HG03342 (cell line): ENCODE measurements at regions not wholly inside any gene's neighbourhood (a gene's known extent, or its start where the extent isn't known, plus 50 kb on each side); places are given as distances from the start of the nearest gene placed in this dataset.
"Not testable (repeated sequence)": the region's sequence is repeated elsewhere in the genome, so short reads cannot be mapped to it uniquely, and the experiment has no call there.

Source experiments
- ATAC-seq: cut with Tn5 transposase; IDR thresholded peaks from one replicate; pipeline ENCODE4 v1.9.1; 2021; ENCODE audit warnings: mild to moderate bottlenecking, moderate library complexity; ENCODE audit not compliant: unreplicated experiment

DNA sequence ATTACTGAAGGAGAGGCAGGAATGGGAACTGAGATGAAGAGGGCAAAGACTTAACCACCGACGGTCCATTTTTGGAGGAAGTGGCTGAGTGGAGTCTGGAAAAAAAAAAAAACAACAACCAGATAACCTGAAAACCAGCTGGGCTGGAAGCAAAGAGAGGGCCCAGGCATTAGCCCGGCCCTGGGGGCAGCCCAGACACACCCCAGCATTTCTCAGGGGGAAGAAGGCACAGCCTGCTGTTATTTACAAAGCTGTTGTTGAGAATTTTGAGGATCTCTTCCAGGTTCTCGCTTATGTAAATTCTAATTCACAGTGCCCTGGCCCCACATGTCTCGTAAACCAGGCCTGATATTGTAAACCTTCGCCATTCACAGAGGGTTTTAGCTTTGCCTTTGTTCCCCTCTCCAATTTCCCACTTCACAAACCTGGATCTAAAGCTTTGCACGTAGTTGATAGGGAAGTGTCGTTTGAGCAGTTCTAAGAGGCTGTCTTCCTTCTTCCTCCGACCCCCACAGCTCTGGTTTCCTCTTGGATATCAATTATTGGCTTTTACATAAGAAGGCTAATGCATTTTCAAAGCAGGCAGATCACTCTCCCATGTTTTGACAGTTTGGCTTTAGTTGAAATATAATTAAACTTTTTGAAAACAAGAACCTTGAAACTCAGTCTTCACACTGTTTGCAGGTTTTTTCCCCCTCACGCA lies 161.8 kb upstream of the IRF2BP2 start:
- ATAC-seq: no peak

GRCh38 chr1:234770924-234771540 lies 161.1 kb upstream of the IRF2BP2 start:
- ATAC-seq: no peak

GRCh38 chr1:234769986-234770795 lies 160.2 kb upstream of the IRF2BP2 start:
- ATAC-seq: no peak

GRCh38 chr1:234769284-234769985 lies 159.5 kb upstream of the IRF2BP2 start:
- no peak for ATAC-seq

DNA sequence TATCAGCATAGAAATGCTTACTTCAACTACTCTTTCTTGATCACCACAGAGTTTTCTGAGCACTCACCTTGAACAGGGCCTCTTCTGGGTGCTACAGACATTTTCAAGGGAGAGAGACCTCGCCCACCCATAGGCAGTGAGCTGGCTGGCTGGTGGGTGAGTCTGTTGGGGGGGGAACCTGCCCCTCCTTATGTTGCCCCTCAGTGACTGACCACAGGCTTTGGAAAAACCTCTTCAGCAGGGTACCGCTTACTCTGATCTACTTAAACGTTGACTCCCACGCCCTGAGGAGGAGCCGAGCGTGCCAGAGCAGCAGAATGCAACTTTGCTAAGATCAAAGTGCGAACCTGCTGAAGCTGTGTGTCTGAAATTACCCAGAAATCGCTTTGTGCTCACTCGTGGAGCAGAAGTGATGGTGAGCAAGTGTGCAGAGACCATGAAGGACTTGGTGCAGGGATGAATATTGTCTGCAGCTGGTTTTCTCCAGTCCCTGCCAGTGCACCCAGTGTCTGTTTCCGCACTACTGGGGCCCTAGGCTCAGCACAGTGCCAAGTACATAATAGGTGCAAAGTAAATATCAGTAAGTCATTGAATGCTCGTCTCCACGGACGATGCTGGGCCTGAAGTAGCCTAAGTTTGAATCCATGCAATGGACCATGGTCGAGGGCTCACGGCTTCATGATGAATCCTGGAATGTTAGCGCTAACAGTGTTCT lies 158.7 kb upstream of the IRF2BP2 start:
- no peak for ATAC-seq

DNA sequence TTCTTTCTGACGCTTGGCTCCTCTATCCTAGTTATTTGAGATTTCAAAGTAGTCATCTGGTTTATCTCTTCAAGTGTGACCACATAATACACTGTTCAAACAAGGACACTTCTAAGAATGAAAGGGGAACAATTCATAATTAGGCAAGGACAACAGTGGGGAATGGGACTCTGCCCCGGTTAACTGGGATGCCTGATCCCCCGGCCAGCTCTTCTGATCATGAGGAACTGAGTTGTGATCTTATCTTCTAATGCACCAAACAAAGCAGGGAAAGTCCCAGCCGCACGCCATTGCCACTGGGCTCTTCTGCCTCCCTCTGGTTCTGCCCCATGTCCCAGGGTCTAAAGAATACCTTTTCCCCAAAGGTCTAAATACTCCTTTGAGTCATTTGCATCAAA lies 158.2 kb upstream of the IRF2BP2 start:
- no peak for ATAC-seq

DNA sequence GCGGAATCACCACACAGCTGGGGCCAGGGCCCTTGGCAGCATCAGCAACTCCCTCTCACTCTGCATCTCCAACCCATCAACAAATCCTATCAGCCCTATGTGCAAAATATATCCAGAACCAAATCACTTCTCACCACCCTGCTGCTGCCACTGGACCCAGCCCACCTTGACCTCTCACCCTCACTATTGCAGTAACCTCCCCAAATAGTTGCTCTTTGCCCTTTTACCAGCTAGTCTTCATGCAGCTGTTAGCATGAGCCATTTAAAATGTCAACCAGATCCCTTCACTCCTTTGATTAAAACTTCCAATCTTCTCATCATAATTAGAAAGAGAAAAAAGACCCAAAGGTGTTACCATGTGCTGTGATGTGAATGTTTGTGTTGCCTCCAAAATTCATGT lies 155.7 kb upstream of the IRF2BP2 start:
- no peak for ATAC-seq

DNA sequence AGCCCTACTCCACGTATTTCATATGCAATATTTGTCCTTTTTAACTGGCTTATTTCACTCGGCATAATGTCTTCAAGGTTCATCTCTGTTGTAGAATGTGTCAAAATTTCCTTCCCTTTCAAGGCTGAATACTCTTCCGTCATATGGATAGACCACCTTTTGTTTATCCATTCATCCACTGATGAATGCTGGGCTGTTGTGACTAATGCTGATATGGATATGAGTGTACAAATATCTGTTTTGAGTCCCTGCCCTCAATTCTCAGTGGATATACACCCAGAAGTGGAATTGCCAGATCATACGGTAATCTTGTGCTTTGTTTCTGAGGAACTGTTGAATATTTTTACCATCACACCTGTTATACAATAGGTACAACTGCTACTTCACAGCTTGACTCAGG lies 155.2 kb upstream of the IRF2BP2 start:
- ATAC-seq: no peak

- ATAC-seq: no peak
Measured at GRCh38 chr1:234763910-234764309, 153.9 kb upstream of the IRF2BP2 start.

DNA sequence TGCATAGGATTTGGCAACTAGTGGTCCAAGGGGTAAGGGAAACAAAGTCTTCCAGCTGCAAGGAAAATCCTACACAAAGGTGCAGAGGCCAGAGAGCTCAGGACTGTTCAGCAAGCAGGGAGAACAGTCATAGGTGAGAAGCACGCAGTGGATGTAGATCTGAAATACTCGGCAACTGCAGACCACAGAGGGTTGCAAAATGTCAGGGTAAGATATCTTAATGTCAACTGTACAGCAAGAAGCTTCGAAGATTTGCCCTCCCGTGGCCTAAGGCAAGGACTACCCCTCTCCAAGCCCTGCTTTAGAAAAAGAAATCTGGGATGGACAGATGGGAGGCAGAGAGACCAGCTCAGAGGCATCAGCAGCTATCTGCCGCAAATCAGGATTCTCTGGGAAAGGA lies 153.4 kb upstream of the IRF2BP2 start:
- no peak for ATAC-seq

- ATAC-seq: not testable (repeated sequence)
Measured at GRCh38 chr1:234762127-234762526, 152.1 kb upstream of the IRF2BP2 start.

DNA sequence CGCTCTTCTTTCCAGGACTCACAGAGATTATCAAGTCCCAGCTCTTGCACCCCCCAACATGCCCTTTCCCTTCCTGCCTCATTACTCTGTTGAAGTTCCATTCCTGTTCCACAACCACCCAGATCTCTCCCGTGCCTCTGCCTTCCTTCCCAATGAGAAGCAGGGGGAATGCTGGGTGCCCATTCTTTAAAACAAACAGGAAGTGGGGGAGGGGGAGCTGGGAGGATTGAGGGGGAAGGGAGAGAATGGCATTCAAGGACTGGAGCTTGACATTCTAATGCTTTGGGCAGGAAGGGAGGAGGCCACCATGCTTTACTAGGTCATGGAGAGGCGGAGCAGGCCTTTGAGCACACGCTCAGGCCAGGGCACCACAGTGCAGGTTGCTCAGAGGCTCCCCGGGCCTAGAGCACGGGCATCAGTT lies 150.3 kb upstream of the IRF2BP2 start:
- ATAC-seq: no peak

GRCh38 chr1:234759888-234760287 lies 149.9 kb upstream of the IRF2BP2 start:
- no peak for ATAC-seq

GRCh38 chr1:234758851-234759250 lies 148.9 kb upstream of the IRF2BP2 start:
- ATAC-seq: no peak

DNA sequence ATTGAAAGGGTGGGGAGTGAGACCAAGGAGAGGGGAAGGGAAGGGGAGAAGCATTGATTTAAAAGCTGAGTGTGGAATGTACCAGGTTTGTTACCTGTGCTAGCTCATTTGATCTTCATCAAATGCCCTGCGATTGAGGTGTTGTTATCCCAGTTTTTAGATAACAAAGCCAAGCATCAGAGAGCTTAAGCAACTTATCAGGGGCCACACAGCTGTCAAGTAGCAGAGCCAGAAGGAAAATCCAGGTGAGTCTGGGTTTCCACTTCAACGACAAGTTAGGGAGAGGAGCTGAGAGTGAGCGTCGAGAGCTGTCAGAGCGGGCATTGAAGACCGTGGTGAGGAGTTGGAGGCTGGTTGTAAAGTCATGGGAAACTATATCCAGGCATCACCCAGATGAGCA lies 146.9 kb upstream of the IRF2BP2 start:
- no peak for ATAC-seq

DNA sequence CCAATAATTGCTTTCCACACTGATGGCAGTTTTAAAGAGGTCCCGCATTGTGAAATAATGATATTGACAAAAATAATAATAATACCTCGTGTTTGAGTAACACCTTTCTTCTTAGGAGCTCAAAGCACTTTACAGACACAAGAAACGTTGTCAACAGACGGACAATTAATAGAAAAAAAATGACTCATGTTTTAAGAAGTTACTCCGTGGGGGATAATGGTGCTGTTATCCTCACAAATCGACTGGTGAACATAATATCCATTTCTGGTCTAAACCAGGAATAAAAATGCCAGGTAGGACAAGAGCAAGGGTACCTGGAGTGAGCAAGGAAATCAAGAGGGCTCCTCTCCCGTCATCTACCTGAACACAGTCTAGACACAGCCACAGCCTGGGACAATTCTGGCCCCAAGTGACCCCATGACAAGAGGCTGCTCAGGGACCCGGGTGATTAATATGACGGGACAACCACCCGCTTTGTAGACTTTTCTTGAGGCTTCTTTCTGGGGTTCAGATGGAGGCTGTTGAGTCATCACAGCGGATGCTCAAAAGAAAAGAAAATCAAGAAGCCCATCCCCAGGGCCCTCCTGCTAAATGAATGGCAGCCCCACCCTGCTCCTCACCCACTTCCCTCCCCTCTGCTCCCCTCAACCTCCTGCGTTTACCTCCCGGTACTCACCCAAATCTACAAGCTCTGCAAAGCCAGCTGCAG lies 146.2 kb upstream of the IRF2BP2 start:
- ATAC-seq: no peak

- ATAC-seq: no peak
Measured at GRCh38 chr1:234755449-234755863, 145.5 kb upstream of the IRF2BP2 start.

- ATAC-seq: no peak
Measured at GRCh38 chr1:234753979-234754378, 144.0 kb upstream of the IRF2BP2 start.

DNA sequence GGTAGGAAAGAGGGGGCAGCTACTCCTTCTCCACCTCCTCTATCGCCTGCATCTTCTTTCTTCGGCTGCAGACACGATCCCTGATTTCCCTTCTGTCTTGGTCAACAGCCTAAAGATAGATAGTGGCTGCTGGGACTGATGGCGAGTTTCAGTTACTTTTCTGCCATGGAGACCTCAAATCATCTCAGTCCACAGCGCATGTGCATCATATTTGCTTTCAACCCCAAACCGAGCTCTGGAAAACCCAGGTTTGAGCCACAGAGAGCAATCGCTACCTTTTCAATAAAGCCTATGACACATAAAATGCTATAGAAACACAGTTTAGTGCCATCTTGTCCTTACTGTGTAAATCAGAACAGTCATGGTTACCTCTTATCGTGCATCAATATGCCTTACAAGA lies 142.9 kb upstream of the IRF2BP2 start:
- ATAC-seq: no peak

DNA sequence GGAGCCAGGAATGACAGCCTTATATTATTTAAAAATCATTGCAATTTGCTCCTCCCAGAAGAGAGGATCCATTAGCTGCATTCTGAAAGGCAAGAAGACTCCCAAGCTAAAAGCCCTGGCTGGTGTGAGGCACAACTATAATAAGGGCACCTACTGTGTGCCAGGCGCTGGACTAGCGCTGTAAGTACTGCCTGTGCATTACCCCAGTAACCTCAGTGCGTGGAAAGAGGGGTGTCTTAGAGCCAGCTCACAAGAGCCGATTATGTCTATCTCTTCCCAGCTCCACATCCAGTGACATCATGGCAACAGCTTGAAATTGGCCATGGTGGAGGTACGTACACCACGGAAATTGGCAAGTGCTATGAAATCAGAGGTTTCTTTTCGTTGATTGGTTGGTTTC lies 141.7 kb upstream of the IRF2BP2 start:
- ATAC-seq: no peak
